GM18951 (cell line): ENCODE measurements at regions not wholly inside any gene's neighbourhood (a gene's known extent, or its start where the extent isn't known, plus 50 kb on each side); places are given as distances from the start of the nearest gene placed in this dataset.
"Not testable (repeated sequence)": the region's sequence is repeated elsewhere in the genome, so short reads cannot be mapped to it uniquely, and the experiment has no call there.

Experiments
- POLR2A ChIP-seq: IDR thresholded peaks from 4 replicates; pipeline ENCODE4 v1.6.1; 2011; ENCODE audit warnings: mild to moderate bottlenecking; ENCODE audit not compliant: insufficient read length, insufficient read depth; ENCODE audit errors: extremely low read depth
- in situ Hi-C: fragments of 300-500 bp; cut with MboI; formaldehyde crosslinking; loops from one replicate; pipeline ENCODE4 v1.12.0; 2022; ENCODE audit warnings: low sequenced_read_pairs, mixed read lengths, inconsistent platforms; ENCODE audit not compliant: unreplicated experiment

DNA sequence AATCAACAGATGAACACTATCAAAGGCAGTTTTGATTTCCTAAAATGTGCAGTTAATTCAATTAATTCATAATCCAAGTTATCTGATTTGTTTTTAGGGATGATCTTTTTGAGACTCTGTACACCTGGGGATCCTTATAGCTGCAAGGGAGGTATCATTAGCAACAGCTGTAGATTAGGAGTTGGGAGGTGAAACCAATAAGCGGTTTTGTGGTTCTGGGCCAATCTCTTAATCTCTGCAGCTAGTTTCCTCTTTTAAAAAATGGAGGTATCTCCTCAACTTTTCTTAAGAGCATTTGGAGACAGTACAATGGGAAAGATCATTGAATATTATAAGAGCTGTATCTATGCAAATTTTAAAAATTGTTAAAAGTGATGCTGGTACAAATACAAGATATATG lies 126.0 kb downstream of the MC4R start:
- no peak for TF ChIP-seq POLR2A
- in situ Hi-C loops: no loop called here

DNA sequence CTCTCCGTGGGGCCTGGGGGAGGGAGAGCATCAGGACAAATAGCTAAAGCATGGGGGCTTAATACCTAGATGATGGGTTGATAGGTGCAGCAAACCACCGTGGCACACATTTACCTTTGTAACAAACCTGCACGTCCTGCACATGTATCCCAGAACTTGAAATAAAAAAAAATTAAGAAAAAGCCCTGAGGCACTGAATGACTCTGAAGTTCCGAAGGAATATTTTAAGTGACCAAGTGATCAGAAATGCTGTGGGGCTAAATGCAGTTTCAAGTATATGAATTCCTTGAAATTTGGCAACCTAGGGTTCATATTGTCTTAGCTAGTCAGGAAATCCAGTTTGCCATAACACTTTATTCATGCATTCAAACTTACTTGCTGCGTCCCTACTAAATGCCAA lies 127.5 kb downstream of the MC4R start:
- no peak for TF ChIP-seq POLR2A
- in situ Hi-C loops: no loop called here

DNA sequence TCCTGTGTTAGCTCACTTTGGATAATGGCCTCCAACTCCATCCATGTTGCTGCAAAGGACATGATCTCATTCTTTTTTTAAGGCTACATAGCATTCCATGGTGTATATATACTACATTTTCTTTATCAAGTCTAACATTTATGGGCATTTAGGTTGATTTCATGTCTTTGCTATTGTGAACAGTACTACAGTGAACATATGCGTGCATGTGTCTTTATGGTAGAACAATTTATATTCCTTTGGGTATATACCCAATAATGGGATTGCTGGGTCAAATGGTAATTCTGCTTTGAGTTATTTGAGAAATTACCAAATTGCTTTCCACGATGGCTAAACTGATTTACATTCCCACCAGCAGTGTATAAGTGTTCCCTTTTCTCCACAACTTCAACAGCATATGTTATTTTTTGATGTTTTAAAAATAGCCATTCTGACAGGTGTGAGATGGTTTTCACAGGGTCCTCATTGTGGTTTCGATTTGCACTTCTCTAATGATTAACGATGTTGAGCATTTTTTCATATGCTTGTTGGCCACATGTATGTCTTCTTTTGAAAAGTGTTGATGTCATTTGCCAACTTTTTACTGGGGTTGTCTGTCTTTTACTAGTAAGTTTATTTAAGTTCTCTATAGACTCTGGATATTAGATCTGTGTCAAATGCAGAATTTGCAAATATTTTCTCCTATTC lies 133.4 kb downstream of the MC4R start:
- in situ Hi-C loops: not testable (repeated sequence)

DNA sequence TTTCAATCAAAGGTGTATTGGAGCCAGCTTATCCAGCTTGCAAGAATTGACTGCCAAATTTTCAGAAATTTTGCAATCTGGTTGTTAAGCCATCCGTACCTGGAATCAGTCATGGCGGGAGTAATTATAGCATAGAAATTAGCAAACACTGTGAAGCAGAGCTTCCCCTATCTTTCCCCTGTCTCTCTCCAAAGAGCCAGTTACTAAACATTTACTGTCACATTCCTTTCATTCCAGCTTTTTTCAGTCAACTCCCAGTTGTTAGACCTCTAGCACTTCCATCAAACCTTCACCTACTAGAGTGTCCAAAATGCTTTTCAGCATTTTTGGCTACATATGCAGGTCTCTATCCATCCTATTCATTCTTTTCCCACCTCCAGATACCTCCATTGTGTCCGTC lies 137.4 kb downstream of the MC4R start:
- in situ Hi-C loops: no loop called here
- TF ChIP-seq POLR2A: no peak

DNA sequence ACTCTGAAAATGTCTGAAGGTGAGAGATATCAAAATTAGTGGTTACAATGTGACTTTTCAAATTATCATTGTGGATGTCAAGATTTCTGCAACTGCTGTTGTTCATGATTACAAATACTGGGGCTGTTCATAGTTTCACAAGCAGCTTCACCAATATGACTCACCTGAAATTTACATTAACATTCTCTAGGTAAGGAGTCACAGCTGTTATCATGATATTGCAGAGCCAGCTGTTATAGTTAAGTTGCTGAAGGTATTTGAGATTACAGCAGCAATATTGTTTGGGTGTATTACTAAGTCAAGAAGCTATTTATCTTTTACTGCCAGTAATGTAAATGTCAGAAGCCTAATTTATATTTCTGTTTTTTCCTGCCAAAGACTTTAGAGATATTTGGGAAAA lies 140.0 kb downstream of the MC4R start:
- no peak for TF ChIP-seq POLR2A
- in situ Hi-C loops: no loop called here

DNA sequence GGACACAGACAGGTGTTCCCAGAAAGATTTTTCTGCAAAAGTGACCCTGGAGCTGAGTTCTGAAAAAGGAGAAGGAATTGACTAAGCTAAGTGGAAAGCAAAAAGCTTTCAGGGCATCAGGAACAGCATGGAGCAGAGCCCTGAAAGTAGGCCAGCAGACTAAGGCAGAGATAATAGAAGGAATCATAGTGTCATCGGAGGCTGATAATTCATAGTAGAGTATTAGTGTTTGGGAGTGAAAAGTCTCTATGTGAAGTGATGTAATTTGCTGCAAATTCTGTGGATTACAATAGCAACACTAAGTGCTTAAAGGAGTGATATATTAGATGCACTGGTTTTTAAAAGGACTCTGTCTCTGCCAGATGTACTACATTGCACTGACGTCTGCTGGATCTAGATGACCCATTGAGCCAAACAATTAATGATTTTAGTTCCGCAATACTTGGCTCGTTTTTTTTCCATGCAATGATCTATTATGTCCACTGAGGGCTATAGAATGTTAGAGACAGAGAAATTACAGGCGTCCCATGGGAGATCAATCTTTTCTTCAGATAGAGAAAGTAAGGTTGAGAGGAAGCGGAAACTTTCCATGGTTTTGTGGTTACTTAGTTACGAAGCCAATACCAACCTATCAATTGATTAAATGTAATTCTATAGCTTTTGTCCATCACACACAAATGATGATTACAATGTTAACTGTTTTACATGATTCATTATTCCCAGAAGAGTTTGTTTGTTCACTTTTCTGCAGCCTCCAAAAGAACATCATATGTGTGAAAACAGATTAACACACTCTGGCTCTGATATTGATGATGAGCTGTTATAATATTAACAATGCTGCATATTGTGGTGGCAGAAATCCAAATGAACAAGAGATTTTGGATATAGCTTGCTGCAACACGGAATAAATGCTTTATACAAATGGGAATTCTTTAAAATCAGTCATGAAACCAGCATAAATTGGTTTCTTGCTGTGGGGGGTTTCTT lies 143.7 kb downstream of the MC4R start:
- no peak for TF ChIP-seq POLR2A
- in situ Hi-C loops: no loop called here

DNA sequence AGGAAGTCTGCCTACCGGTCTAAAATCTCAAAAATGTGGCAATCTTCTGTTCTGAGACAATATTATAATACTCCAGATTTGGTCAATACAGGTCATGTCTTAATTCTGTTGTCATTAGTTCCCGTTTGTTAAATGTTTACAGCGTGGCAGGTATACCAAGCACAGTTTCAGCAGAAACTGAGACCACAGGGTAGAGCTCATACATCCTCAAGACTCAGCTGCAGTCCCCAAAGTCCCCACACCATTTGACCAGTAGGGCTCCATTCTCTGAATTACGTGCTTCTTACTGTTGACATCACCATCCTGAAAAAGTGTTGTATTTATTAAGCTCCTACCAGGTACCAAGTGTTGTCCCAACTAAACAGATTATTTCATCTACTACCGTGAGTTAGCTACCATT lies 157.1 kb downstream of the MC4R start:
- in situ Hi-C loops: no loop called here

DNA sequence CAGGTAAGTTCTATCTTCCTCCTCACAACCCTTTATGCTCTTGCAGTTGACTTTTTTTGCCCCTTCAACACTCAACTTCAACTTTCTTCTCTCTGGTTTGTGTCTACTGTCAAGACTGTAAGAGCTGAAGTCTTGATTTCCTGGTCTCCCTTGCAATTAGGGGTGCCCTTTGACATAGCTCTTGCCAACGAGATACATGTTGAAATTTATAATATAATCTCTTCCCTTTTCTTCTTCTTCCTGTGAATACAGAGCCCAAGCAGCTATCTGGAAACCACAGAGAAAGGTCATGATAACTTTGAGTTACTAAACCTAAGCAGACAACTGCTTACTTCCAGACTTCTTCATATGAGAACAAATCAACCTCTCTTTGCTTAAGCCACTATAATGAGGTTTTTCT lies 163.5 kb downstream of the MC4R start:
- in situ Hi-C loops: no loop called here
- TF ChIP-seq POLR2A: no peak

More for the DNA sequence above, 157.1 kb downstream of the MC4R start:
- no peak for TF ChIP-seq POLR2A

DNA sequence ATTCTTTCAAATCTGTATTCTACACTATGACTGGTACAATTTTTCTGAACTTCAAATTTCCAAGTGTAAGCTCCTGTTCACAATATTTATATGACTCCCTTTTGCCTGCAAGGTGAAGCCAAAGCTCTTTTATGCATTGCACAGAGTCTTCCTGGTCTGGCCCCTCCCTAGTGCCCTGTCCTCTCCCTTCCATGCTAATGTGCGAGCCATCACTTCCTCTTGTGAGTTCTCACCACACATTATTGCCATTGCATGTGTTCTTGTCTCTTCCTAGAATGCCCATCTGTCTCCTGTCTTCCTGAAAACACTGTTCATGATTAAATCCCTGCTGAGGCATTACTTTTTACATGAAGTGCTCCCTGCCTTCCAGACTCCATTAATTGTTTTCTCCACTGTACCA lies 169.9 kb downstream of the MC4R start:
- TF ChIP-seq POLR2A: no peak
- in situ Hi-C loops: no loop called here

DNA sequence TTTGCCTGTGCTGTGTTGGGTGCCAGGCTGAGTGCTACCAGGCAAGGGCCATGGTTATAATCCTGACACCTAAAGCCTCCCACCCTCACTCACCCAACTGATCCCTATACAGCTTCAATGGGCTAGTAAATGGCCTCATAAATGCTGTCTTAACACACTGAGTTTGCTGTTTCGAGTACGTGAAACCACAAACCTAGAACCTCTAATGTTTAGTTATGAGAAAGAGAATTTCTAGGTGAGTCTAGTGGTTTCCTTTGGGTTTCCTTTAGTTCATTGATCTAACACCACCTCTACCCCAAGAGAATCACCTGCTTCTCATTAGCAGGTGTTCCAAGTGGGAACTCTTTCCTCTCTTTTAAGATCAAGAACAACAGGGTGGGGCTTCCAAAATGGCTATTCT lies 172.0 kb downstream of the MC4R start:
- in situ Hi-C loops: no loop called here
- TF ChIP-seq POLR2A: no peak

DNA sequence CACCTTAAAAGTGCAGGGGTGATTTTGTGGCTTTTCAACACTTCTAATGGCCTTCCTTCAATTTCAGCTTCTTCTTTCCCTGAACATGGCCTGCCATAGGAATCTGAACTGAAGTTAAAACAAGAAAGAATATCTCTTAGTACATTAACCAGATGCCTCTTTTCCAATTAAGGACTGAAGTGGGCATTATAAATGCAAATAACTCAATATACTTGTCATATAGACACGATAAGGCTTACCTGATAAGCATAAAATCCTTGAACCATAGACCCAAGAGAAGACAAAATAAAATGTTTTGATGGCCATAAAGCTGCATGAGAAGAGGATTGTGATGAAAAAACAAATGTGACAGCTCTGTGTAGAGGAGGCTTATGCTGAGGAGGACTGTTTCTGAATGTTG lies 173.1 kb downstream of the MC4R start:
- in situ Hi-C loops: no loop called here
- TF ChIP-seq POLR2A: no peak

DNA sequence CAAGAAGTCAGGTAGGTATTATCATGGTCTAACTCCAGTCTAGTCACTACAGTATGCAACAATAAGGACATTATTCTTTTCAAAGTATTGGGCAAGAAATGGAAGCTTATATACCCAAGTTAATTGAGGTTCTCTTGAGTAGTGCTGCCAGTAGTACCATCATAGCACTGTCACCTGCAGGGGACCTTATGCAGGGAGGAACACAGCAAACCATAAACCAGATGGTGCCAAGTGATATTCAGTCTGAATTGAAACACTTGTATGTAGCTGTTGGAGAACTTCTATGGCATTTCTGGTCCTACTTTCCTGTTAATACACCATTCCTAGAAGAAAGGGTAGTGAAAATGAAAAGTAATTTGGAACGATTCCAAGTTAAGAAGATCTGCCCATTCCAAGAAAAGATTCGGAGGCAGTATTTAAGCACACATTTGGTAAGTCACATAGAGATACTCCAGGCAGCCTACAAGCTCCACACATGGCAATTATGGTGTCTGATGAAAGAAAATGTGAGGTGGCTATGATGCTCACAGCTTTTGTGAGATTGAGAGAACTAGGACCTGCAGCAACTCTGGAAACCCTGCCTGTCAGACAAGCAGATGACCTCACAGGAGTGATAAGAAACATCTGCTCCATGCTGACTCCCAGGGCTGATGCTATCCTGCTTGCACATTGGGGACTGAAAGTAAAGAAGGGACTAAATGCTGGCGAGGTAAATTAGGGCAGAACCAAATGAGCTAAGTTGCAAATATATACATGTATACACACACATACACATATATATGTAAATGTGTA lies 174.7 kb downstream of the MC4R start:
- TF ChIP-seq POLR2A: no peak
- in situ Hi-C loops: no loop called here

DNA sequence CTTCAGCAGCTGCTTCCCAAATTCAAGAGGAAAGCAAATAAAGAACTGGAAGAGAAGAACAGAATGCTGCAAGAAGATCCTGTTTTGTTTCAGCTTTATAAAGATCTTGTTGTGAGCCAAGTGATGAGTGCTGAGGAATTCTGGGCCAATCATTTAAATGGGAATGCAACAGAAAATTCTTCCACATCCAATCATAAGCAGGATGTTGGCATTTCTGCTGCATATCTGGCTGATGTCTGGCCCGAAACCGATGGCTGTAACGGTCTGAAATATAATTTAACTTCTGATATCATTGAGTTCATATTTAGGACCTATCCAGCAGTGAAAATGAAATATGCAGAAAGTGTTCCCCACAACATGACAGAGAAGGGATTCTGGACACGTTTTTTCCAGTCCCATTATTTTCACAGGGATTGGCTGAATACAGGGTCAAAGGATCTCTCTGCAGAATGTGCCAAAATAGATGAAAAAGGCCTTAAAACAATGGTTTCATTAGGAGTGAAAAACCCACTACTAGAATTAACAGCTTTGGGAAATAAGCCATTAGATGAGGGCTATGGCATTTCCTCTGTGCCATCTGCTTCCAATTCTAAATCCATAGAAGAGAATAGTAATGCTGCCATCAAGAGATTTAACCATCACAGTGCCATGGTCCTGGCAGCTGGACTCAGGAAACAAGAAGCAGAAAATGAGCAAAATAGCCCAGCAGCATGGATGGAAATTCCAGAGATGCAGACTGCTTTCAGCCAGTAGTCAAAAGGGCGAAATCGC lies 175.6 kb downstream of the MC4R start:
- no peak for TF ChIP-seq POLR2A
- in situ Hi-C loops: no loop called here
